GM12874 (cell line): ENCODE measurements at regions not wholly inside any gene's neighbourhood (a gene's known extent, or its start where the extent isn't known, plus 50 kb on each side); places are given as distances from the start of the nearest gene placed in this dataset.

Experiments
- CTCF ChIP-seq: IDR thresholded peaks from 2 replicates; pipeline ENCODE4 v1.5.1; 2011; ENCODE audit warnings: low read depth, mild to moderate bottlenecking, control low read depth, low read length, moderate library complexity; ENCODE audit not compliant: insufficient read depth

GRCh38 chr9:106657926-106658325 lies 205.0 kb upstream of the ZNF462 start:
- no peak for TF ChIP-seq CTCF

GRCh38 chr9:106668534-106668933 lies 194.4 kb upstream of the ZNF462 start:
- TF ChIP-seq CTCF, result no peak

GRCh38 chr9:106669835-106670234 lies 193.1 kb upstream of the ZNF462 start:
- no peak for TF ChIP-seq CTCF

GRCh38 chr9:106670418-106670817 lies 192.5 kb upstream of the ZNF462 start:
- no peak for TF ChIP-seq CTCF

GRCh38 chr9:106675780-106676179 lies 187.2 kb upstream of the ZNF462 start:
- TF ChIP-seq CTCF, result no peak

GRCh38 chr9:106677374-106677773 lies 185.6 kb upstream of the ZNF462 start:
- no peak for TF ChIP-seq CTCF

- no peak for TF ChIP-seq CTCF
Measured at GRCh38 chr9:106677830-106678229, 185.1 kb upstream of the ZNF462 start.

GRCh38 chr9:106678273-106678672 lies 184.7 kb upstream of the ZNF462 start:
- no peak for TF ChIP-seq CTCF
